ENCODE measurements at regions not wholly inside any gene's neighbourhood (a gene's known extent, or its start where the extent isn't known, plus 50 kb on each side); places are given as distances from the start of the nearest gene placed in this dataset.

- TF ChIP-seq, protein P1, sequence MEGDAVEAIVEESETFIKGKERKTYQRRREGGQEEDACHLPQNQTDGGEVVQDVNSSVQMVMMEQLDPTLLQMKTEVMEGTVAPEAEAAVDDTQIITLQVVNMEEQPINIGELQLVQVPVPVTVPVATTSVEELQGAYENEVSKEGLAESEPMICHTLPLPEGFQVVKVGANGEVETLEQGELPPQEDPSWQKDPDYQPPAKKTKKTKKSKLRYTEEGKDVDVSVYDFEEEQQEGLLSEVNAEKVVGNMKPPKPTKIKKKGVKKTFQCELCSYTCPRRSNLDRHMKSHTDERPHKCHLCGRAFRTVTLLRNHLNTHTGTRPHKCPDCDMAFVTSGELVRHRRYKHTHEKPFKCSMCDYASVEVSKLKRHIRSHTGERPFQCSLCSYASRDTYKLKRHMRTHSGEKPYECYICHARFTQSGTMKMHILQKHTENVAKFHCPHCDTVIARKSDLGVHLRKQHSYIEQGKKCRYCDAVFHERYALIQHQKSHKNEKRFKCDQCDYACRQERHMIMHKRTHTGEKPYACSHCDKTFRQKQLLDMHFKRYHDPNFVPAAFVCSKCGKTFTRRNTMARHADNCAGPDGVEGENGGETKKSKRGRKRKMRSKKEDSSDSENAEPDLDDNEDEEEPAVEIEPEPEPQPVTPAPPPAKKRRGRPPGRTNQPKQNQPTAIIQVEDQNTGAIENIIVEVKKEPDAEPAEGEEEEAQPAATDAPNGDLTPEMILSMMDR (IDR thresholded peaks at IDR 0.05; ENCODE audit: low read depth, low read length, missing control alignments), result no peak
- H3K4me3 ChIP-seq (replicated peaks; ENCODE audit: low read depth, low read length), result no peak overlapping the region
- DNase-seq (ENCODE audit: extremely low read depth, low read depth), result no peak
Observed at GRCh38 chr4:4922441-4922840, 63.0 kb downstream of the MSX1 start.

GRCh38 chr4:4923201-4923600 lies 63.7 kb downstream of the MSX1 start:
- TF ChIP-seq, protein P1 (IDR thresholded peaks at IDR 0.05; ENCODE audit: low read depth, low read length, missing control alignments), result no peak
- no peak for DNase-seq (ENCODE audit: extremely low read depth, low read depth)
- H3K4me3 ChIP-seq (replicated peaks; ENCODE audit: low read depth, low read length), result no peak overlapping the region

GRCh38 chr4:4930677-4931076 lies 71.2 kb downstream of the MSX1 start:
- H3K4me3 ChIP-seq (replicated peaks; ENCODE audit: low read depth, low read length), result no peak overlapping the region
- TF ChIP-seq, protein P1 (IDR thresholded peaks at IDR 0.05; ENCODE audit: low read depth, low read length, missing control alignments), result no peak
- no peak for DNase-seq (ENCODE audit: extremely low read depth, low read depth)

- DNase-seq (ENCODE audit: extremely low read depth, low read depth), result no peak
- TF ChIP-seq, protein P1 (IDR thresholded peaks at IDR 0.05; ENCODE audit: low read depth, low read length, missing control alignments), result no peak
- H3K4me3 ChIP-seq (replicated peaks; ENCODE audit: low read depth, low read length), result no peak overlapping the region
Observed at GRCh38 chr4:4935974-4936373, 76.5 kb downstream of the MSX1 start.

DNA sequence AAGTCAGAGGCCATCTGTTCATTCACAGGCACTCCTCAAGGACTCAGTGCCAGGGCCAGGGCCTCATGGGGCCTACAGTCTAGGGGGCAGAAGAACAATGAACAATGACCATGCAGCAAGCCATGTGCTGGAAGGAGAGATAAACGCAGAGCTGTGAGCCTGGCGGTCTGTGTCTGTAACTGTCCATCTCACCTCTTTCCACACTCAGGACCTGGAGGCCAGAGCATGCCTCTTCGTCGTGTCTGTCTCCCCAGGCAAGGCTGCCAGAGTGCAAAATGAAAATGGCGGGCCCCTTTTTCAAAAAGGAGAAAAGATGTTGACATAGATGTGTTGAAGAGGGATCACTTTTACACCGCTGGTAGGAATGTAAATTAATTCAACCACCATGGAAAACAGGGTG lies 78.5 kb downstream of the MSX1 start:
- no peak overlapping the region for H3K4me3 ChIP-seq (replicated peaks; ENCODE audit: low read depth, low read length)
- TF ChIP-seq, protein P1 (IDR thresholded peaks at IDR 0.05; ENCODE audit: low read depth, low read length, missing control alignments), result no peak
- no peak for DNase-seq (ENCODE audit: extremely low read depth, low read depth)

DNA sequence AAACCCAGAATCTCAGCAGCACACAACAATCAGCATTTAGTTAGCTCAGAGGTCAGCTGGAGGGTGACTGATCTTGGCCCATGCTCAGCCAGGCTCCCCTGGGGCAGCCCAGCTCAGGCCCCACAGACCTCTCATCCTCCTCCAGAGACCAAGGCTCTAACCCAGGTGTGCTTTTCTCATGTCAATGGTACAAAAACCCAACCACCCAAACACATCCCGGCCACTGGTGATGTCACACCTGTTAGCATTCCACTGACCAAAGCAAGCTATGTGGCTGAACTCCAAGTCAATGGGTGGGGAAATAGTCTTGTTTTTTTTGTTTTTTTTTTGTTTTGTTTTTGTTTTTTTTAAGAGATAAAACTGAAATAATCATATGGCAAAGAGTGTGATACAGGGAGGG lies 77.5 kb downstream of the CYTL1 start:
- no peak for DNase-seq (ENCODE audit: extremely low read depth, low read depth)
- TF ChIP-seq, protein P1 (IDR thresholded peaks at IDR 0.05; ENCODE audit: low read depth, low read length, missing control alignments), result no peak
- H3K4me3 ChIP-seq (replicated peaks; ENCODE audit: low read depth, low read length), result no peak overlapping the region

- H3K4me3 ChIP-seq (replicated peaks; ENCODE audit: low read depth, low read length), result no peak overlapping the region
- TF ChIP-seq, protein P1 (IDR thresholded peaks at IDR 0.05; ENCODE audit: low read depth, low read length, missing control alignments), result no peak
- no peak for DNase-seq (ENCODE audit: extremely low read depth, low read depth)
Observed at GRCh38 chr4:4942658-4943057, 76.6 kb downstream of the CYTL1 start.
